Stimulated activated CD4-positive, alpha-beta T cell treated with anti-CD3 and anti-CD28 coated beads, Interleukin-1b, Interleukin-23, amount 100 ng/mL, for 48 hours (primary cell): ENCODE measurements at regions not wholly inside any gene's neighbourhood (a gene's known extent, or its start where the extent isn't known, plus 50 kb on each side); places are given as distances from the start of the nearest gene placed in this dataset.
"Not testable (repeated sequence)": the region's sequence is repeated elsewhere in the genome, so short reads cannot be mapped to it uniquely, and the experiment has no call there.

Experiments
- DNase-seq: peaks from one replicate; pipeline ENCODE4 v3.0.0-alpha.2; 2020

DNA sequence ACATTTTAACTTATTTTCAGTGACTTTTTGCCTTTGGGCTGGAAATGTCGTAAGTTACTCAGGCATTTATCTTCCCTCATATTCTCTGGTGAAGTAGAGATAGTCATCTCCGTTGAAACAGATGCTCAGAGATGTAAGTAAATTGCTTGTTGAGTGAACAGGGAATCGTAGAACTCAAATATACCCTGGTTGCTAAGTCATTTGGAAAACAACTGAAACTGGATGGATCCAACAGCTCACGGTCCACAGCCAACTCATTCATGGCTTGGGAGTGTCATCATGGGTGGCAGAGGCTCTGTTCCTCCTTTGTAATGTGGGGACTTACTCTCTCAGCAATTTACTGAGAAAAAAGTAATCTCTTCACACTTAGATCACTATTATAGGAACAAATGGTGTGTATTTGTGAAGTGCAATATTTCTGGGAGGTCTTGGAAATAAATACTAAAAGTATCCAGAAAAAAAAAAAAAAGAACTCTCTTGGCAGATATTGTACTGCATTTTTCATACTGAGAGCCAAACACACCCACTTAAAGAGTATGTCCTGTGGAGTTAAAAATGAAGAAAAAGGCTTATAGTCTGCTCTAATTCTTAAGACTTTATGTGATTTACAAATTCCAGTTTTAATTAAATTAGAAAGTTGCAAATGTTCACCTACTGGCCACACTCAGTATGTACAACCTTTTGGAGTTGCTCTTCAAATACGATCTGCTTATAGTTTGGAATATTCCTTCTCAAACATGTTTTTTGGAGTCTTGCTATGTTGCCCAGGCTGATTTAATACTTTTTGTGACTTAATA is 107.4 kb downstream of the LEPR start:
- no peak for DNase-seq

DNA sequence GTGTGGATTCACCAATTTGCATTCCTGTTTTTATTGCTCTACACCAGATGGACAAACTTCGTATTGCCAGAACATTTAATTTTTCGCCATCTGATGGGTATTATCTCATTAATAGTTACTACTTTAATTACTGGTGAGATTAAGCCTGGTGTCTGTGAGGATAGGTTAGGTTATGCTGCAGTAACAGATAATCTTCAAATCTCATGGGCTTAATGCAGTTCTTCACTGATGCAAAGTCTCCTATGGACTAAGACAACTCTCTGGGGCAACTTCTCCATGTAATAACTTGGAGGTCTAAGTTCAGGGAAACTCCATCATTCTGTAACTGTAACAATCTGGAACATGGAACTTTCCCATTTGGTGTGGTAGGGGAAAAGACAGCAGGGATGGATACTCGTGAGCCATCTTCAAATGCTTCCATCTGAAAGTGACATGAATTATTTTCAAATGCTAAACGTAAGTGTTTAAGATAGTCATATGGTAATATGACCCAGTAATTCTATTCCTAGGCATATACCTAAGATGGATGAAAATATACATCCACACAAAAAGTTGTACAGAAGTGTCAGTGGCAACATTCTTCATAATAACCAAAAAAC is 111.6 kb downstream of the LEPR start:
- DNase-seq: no peak

GRCh38 chr1:65535981-65536380 is 115.5 kb downstream of the LEPR start:
- DNase-seq: no peak

GRCh38 chr1:65538086-65538485 is 117.6 kb downstream of the LEPR start:
- DNase-seq: no peak

DNA sequence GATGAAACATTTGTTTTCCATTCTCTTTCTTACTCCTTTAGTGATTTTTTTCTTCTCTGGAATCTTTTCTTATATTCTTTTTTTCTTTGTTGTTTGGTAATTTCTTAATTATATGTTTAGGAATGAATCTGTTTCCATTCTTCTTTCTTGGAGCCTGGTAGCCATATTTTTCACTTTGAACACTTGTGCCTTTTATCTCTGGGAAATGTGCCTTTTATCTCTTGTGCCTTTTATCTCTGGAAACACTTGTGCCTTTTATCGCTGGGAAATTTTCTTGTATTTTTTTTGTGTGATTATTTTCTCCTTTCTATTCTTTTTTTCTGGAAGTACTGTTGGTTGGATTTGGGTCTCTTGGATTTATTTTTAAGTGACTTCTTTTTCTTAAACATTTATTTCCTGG is 118.2 kb downstream of the LEPR start:
- no peak for DNase-seq

DNA sequence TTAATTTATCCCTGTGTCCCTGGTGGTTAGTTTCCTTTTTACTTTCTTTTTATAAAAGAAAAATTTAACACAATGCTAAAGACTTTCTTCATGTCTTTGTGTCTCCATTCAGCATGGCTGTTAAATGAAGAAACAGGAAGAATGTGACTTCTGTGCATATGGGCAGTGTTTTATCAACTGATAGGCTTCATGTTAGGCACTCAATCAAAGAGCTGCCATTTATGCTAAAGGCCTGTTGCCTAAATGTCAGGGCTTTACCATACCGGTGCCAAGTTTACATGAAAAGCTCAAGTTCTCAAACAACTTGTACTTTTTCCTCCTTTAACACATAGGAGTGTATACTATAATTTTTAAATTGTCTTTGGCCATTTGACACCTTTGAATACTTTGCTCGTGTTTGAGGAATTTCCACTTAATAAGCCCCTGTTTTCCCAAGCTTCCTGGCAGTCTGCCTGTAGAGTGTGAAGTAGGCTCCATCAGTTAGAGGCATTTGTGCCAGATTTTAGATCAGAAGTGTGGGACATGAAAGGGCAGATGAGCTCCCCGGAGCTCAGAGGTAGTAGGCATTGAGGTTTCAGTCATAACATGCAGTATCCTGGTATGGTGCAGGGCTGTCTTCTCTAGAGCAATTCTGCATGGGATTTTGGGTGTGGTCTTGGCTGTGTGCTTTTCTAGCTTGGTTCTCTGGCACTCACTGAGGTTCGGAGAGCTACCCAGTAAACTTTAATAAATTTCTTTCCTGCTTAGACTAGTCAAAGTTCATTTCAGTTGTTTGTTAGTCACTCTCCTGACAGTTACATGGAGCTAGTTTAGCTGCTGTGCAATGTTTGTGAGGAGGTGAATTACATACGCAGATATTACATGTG is 119.0 kb downstream of the LEPR start:
- no peak for DNase-seq

- DNase-seq: no peak
Measured at GRCh38 chr1:65541161-65541560, 120.7 kb downstream of the LEPR start.

GRCh38 chr1:65541865-65542264 is 121.4 kb downstream of the LEPR start:
- no peak for DNase-seq

DNA sequence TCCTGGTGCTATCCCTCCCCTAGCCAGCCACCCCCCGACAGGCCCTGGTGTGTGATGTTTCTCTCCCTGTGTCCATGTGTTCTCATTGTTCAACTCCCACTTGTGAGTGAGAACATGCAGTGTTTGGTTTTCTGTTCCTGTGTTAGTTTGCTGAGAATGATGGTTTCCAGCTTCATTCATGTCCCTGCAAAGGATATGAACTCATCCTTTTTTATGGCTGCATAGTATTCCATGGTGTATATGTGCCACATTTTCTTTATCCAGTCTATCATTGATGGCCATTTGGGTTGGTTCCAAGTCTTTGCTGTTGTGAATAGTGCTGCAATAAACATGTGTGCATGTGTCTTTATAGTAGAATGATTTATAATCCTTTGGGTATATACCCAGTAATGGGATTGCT is 122.1 kb downstream of the LEPR start:
- DNase-seq: not testable (repeated sequence)

GRCh38 chr1:65550306-65551010 is 130.0 kb downstream of the LEPR start:
- DNase-seq: not testable (repeated sequence)

DNA sequence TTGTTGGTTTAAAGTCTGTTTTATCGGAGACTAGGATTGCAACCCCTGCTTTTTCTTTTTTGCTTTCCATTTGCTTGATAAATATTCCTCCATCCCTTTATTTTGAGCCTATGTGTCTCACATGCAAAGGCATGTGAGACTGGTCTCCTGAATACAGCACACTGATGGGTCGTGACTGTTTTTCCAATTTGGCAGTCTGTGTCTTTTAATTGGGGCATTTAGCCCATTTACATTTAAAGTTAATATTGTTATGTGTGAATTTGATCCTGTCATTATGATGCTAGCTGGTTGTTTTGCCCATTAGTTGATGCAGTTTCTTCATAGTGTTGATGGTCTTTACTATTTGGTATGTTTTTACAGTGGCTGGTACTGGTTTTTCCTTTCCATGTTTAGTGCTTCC is 132.0 kb downstream of the LEPR start:
- DNase-seq: not testable (repeated sequence)

DNA sequence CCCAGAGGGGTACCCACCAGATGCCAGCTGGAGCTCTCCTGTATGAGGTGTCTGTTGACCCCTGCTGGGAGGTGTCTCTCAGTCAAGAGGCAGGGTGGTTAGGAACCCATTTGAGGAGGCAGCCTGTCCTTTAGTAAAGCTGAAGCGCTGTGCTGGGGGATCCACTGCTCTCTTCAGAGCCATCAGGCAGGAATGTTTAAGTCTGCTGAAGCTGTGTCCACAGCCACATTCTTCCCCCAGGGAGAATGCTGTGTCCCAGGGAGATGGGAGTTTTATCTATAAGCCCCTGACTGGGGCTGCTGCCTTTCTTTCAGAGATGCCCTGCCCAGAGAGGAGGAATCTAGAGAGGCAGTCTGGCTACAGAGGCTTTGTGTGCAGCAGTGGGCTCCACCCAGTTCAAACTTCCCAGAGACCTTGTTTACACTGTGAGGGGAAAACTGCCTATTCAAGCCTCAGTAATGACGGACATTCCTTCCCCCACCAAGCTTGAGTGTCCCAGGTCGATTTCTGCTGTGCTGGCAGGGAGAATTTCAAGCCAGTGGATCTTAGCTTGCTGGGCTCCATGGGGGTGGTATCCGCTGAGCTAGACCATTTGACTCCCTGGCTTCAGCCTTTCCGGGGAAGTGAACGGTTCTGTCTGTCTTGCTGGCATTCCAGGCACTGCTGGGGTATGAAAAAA is 133.8 kb downstream of the LEPR start:
- not testable (repeated sequence) for DNase-seq

GRCh38 chr1:65554829-65555228 is 134.4 kb downstream of the LEPR start:
- DNase-seq: no peak

DNA sequence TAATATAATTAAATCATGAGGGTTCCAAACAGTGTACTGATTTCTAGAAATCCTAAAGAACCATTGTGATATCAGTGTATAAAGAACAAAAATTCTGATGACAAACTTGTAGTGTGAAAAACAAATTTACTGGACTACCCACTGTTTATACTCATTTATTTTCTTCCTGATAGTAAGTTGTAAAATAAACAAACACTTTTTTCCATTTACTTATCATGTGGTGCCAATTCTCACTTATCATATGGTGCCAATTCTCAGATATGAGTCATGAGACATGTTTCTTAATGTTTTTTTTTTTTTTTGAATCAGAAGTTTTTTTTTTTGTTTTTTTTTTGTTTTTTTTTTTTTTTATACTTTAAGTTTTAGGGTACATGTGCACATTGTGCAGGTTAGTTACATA is 137.7 kb downstream of the LEPR start:
- DNase-seq: no peak

GRCh38 chr1:65564493-65564892 is 144.0 kb downstream of the LEPR start:
- DNase-seq: no peak

- DNase-seq: no peak
Measured at GRCh38 chr1:65568285-65568684, 147.8 kb downstream of the LEPR start.

GRCh38 chr1:65572701-65573421 is 152.4 kb downstream of the LEPR start:
- no peak for DNase-seq

DNA sequence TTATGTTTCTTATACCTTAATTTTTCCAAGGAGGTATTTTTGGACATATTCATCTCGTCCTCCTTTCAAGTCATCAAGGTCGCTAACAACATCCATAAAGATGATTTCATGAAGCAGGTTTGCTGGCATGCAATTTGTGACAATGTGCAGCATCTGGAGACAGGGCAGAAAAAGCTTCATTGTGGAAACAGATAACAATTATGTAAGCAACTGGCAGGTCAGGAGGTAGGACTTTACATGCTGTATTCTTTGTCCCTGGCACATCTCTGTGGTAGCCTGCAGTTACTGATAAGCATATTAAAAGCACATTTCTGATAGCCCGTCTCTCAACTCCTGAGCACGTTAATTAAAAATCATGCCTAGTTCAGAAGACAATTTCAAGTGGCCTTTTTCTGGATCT is 156.8 kb downstream of the LEPR start:
- no peak for DNase-seq

GRCh38 chr1:65577982-65578381 is 157.5 kb downstream of the LEPR start:
- DNase-seq: not testable (repeated sequence)

DNA sequence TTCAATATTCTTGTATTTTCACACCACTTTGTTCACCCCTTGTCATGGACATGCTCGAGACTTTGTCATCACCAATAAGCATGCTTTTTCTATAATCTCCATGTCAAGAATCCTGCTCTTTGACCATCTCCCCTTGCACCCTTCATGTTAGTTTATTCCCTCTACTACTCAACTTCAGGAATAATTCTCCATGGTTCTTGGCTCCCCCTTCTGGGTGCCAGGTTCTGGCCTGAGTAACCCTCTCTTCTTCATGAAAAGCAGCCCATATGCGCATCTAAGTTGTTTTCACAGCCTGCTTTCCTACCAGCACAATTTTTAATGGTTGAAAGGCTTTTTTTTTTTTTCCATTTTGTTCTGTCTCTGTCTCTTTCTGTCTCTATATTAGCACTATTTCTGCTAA is 160.7 kb downstream of the LEPR start:
- DNase-seq: no peak

DNA sequence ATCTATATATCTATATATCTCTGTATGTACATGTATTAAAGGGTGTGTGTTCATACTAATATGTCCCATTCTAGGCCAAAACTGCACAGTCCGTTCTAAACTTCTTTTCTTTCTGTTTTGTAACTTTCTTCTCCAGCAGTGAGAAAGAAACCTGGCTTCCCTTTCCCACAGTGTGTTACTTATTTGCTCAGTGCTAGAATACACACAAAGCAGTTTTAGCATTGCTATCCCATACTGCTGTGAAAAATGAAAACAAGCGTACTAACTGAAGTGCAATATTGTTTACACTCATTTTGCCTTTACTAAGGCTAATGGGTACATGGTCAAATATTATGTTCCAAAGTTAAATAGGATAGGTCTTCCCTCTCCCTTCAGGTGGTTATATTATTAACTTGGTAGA is 163.9 kb downstream of the LEPR start:
- DNase-seq: no peak

DNA sequence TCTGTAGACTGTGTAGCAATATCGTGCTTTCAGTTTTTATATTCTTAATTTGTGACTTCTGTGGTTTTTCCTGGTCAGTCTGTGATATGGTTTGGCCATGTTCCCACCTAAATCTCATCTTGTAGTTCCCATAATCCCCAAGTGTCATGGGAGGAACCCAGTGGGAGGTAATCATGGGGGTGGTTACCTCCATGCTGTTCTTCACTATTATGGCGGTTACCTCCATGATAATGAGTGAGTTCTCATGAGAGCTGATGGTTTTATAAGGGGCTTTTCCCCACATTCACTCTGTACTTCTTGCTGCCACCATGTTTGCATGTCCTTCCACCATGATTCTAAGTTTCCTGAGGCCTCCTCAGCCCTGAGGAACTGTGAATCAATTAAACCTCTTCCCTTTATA is 169.8 kb downstream of the LEPR start:
- DNase-seq: no peak
